ENCODE measurements at regions not wholly inside any gene's neighbourhood (a gene's known extent, or its start where the extent isn't known, plus 50 kb on each side); places are given as distances from the start of the nearest gene placed in this dataset.

DNA sequence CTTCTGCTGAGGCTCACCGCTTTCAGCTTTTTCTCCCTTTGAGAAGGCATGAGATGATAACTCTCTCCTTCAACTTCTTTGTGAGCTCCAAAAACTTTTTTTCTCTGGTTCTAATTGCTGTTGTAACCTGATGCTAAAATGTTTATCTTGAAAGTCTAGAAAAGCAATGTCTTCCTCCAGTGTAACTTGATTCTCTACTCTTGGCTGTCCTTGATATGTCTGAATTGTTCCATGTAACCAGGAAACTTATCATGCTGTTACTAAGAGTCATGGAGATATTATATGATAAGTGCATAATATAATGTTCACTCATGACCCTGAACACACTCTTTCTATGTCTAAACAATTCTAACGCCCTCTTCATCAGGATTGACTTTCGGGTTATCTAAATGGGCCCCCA is 128.0 kb upstream of the ABCA1 start:
- DNase-seq (ENCODE audit: low read depth), result no peak
- H3K4me3 ChIP-seq (ENCODE audit: low read depth, low read length), result no peak overlapping the region
- TF ChIP-seq, protein P1, sequence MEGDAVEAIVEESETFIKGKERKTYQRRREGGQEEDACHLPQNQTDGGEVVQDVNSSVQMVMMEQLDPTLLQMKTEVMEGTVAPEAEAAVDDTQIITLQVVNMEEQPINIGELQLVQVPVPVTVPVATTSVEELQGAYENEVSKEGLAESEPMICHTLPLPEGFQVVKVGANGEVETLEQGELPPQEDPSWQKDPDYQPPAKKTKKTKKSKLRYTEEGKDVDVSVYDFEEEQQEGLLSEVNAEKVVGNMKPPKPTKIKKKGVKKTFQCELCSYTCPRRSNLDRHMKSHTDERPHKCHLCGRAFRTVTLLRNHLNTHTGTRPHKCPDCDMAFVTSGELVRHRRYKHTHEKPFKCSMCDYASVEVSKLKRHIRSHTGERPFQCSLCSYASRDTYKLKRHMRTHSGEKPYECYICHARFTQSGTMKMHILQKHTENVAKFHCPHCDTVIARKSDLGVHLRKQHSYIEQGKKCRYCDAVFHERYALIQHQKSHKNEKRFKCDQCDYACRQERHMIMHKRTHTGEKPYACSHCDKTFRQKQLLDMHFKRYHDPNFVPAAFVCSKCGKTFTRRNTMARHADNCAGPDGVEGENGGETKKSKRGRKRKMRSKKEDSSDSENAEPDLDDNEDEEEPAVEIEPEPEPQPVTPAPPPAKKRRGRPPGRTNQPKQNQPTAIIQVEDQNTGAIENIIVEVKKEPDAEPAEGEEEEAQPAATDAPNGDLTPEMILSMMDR (IDR thresholded peaks at IDR 0.05; ENCODE audit: insufficient read depth, low read depth, low read length, missing control alignments), result no peak

DNA sequence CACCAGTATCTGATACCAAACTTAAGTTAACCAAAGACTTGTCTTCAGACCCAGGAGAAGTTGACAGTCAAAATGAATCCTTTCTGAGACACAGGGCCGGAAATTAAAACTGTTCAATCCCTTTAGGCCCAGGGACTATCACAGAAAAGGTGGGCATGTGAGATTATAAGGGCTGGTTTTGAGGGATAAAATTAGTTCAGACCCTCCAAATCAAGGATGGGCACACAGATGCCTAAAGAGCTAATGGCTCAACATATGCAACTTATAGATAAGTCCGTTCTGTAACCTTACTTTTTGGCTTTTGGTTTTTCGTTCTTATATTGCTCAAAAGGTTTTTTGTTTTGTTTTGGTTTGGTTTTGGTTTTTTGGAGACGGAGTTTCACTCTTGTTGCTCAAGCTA is 129.6 kb upstream of the ABCA1 start:
- no peak for DNase-seq (ENCODE audit: low read depth)
- TF ChIP-seq, protein P1 (IDR thresholded peaks at IDR 0.05; ENCODE audit: insufficient read depth, low read depth, low read length, missing control alignments), result no peak
- no peak overlapping the region for H3K4me3 ChIP-seq (ENCODE audit: low read depth, low read length)

DNA sequence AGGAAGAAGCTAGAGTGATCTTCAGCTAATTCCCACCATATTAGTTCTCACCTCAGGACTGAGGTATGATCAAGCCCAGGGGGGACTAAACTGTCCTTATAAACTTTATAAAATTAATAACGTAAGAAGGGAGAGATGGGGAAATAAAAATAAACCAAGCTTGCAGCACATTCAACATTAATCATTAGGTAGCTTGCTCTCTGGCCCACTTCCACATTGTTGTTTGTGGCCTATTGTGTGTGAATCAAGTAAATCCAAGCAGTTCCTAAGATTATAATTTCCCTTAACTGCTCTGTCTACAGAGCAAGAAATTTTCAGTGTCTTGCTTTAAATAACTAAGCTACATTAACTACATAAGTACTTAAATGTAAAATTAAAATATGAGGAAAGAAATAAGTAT is 131.3 kb upstream of the ABCA1 start:
- DNase-seq (ENCODE audit: low read depth), result no peak
- TF ChIP-seq, protein P1 (IDR thresholded peaks at IDR 0.05; ENCODE audit: insufficient read depth, low read depth, low read length, missing control alignments), result no peak
- no peak overlapping the region for H3K4me3 ChIP-seq (ENCODE audit: low read depth, low read length)

DNA sequence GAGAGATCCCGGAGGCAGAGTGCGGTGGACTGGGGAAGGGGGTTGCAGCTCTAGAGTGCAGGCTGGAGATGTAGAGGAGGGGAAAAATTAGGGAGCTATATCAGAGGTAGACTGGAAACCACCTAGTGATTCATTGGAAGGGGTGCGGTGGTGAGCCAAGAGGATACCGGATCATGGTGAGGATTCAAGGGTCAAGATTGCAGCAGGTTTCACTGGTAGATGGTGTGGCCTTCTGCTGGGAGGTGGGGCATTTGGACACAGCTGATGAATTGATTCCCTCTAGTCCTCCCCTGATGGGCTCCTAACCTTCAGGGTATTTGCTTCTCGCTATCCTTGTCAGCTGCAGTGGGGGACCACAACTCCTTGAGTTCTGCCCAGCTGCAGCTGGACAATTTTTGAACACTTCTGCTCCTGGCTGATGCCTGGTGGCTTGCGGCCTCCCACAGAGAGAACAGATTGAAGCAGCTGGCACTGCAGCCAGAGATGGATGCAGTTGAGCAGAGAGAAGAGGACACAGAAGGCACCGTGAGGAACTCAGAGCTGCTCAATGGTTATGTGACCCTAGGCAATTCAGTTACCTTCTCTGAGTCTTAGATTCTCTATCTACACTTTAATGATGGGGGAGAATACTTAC is 134.4 kb upstream of the ABCA1 start:
- H3K4me3 ChIP-seq (ENCODE audit: low read depth, low read length), result no peak overlapping the region
- TF ChIP-seq, protein P1 (IDR thresholded peaks at IDR 0.05; ENCODE audit: insufficient read depth, low read depth, low read length, missing control alignments), result no peak
- DNase-seq (ENCODE audit: low read depth), result no peak

DNA sequence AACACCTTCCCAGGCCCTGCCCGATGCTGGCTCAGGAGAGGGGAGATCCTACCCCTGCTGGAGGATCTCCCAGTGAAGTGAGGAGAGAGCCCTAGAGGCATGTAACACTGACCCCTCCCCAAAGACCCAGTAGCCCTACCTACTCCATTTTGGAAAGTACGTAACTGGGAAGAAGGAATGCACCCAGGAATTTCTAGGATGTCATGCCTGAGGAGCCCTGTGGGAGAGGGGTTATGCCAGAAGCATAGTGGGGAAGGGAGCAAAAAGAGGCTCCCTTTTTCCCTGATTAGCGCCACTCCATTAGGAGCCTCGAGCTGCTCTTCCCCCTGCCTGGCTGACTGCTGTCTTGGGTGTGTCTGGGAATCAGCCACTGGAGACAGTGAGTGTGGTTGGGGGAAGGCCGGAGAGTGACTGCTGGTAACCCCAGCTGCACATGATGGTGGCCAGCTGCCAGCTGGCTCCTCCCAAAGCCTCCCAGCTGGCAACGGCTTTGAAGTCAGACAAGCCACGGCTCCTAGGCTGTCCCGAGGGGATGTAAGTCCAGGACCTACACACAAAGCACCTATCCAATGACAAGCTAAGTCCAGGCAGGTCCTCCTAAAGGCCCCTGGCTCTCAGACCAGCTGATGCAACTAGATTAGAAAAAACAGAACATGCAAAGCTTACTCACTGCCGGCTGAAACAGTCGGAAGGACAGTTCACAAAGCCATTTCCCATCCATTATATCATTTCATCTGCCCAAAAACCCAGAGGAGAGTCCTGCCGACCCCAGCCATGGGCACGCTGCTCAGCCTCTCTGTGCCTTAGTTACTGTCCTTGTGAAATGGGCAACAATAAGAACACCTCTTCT is 136.5 kb upstream of the ABCA1 start:
- DNase-seq (ENCODE audit: low read depth), result peak; percentile 27
- no peak overlapping the region for H3K4me3 ChIP-seq (ENCODE audit: low read depth, low read length)
- TF ChIP-seq, protein P1 (IDR thresholded peaks at IDR 0.05; ENCODE audit: insufficient read depth, low read depth, low read length, missing control alignments), result no peak

DNA sequence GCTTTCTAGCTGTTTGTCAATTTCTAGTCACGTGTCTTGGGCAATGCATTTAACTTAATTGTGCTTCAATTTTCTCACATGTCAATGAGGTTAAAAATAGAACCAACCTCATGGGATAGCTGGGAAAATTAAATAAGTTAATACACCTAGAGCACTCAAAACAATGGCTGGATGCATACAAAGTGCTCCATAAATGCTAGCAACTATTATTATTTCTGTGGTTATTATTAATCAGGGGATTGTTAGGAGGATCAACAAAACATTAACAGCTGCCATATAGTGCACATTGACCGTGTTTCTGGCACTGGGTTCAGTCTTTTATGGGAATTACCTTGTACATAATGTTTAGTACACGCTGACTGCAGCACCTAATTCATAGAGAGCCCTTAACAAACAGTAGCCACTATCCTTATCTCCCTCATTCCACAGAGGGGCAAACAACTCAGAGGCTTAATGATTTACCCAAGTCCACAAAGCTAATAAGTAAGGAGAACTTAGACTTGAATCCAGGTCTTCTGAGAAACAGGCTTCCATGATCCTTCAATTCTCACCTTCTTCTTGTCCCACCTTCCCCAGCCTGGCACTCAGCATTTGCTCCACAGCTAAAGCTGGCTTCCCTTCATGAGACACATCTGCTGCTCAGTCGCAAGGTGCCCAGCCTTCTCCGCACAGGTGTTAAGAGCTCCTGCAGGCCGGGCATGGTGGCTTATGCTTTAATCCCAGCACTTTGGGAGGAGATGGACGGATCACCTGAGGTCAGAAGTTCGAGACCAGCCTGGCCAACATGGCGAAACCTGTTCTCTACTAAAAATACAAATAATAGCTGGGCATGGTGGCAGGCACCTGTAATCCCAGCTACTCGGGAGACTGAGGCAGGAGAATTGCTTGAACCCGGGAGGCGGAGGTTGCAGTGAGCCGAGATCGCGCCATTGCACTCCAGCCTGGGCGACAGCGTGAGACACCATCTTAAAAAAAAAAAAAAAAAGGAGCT is 137.4 kb upstream of the ABCA1 start:
- DNase-seq (ENCODE audit: low read depth), result no peak
- H3K4me3 ChIP-seq (ENCODE audit: low read depth, low read length), result no peak overlapping the region
- TF ChIP-seq, protein P1 (IDR thresholded peaks at IDR 0.05; ENCODE audit: insufficient read depth, low read depth, low read length, missing control alignments), result no peak

All from GM12865 (cell line).